HEK293 (cell line): ENCODE measurements at regions not wholly inside any gene's neighbourhood (a gene's known extent, or its start where the extent isn't known, plus 50 kb on each side); places are given as distances from the start of the nearest gene placed in this dataset.

ENCODE experiments used
- CTCF ChIA-PET: fragments of 350-600 bp; formaldehyde crosslinking; extraction: SDS; loops from one replicate; lab custom pipeline; 2021; ENCODE audit warnings: antibody characterized with exemption; lab: Yijun Ruan, JAX
- POLR2A ChIA-PET: fragments of 300-600 bp; formaldehyde crosslinking; extraction: SDS; loops from one replicate; lab custom pipeline; 2020; ENCODE audit warnings: antibody characterized with exemption, inconsistent platforms; lab: Yijun Ruan, JAX
- H3K27ac ChIP-seq: fragments of 200-500 bp; sonication (Bioruptor generic); 2 replicates; pipeline ENCODE4 v1.5.1; 2014; ENCODE audit warnings: low read depth, low read length, control low read depth, inconsistent platforms; ENCODE audit errors: extremely low read depth
- H3K36me3 ChIP-seq, 2 experiments: fragments of 200-500 bp in 1 of 2; sonication (Bioruptor generic) in 1 of 2; 1 replicate in 1 of 2; 2 replicates in 1 of 2; pipeline ENCODE4 v1.5.1; 2014 to 2017; ENCODE audit warnings: inconsistent platforms in 2 of 2, low read length in 2 of 2; ENCODE audit not compliant: control insufficient read depth in 2 of 2, insufficient read depth in 1 of 2
- H3K4me1 ChIP-seq: fragments of 200-500 bp; sonication (Bioruptor generic); 2 replicates; pipeline ENCODE4 v1.5.1; 2014; ENCODE audit warnings: mild to moderate bottlenecking, low read length, inconsistent platforms; ENCODE audit not compliant: control insufficient read depth, insufficient read depth
- H3K4me3 ChIP-seq: 2 replicates; pipeline ENCODE4 v1.5.1; 2011; ENCODE audit warnings: low read depth, mild to moderate bottlenecking, control low read depth, low read length, moderate library complexity
- H3K9me3 ChIP-seq: fragments of 200-500 bp; sonication (Bioruptor generic); 2 replicates; pipeline ENCODE4 v1.5.1; 2014; ENCODE audit warnings: low read depth, low read length, inconsistent platforms; ENCODE audit not compliant: control insufficient read depth, insufficient read depth
- PRDM1 ChIP-seq: fragments of 450-650 bp; formaldehyde crosslinking; IDR thresholded peaks from 2 replicates; pipeline ENCODE4; 2016; ENCODE audit warnings: missing biosample characterization, missing genetic modification characterization
- TRIM28 ChIP-seq: IDR thresholded peaks from 2 replicates; pipeline ENCODE4 v1.6.1; 2011; ENCODE audit warnings: low read length, control low read depth, borderline replicate concordance
- YY1 ChIP-seq: fragments of 450-650 bp; formaldehyde crosslinking; IDR thresholded peaks from 2 replicates; pipeline ENCODE4 v1.5.1; 2018; ENCODE audit warnings: missing biosample characterization, missing genetic modification characterization
- ZNF138 ChIP-seq: fragments of 450-650 bp; formaldehyde crosslinking; IDR thresholded peaks from 2 replicates; pipeline ENCODE4 v1.5.1; 2016; ENCODE audit warnings: missing biosample characterization, missing genetic modification characterization, borderline replicate concordance
- ZNF16 ChIP-seq: fragments of 450-650 bp; formaldehyde crosslinking; IDR thresholded peaks from 2 replicates; pipeline ENCODE4 v1.5.1; 2016; ENCODE audit warnings: low read depth, missing biosample characterization, missing genetic modification characterization
- ZNF211 ChIP-seq: fragments of 450-650 bp; formaldehyde crosslinking; IDR thresholded peaks from 2 replicates; pipeline ENCODE4 v1.5.1; 2016; ENCODE audit warnings: low read depth, missing biosample characterization, missing genetic modification characterization
- ZNF248 ChIP-seq: fragments of 450-650 bp; formaldehyde crosslinking; IDR thresholded peaks from 2 replicates; pipeline ENCODE4 v1.5.1; 2017; ENCODE audit warnings: missing biosample characterization, missing genetic modification characterization
- ZNF302 ChIP-seq: fragments of 450-650 bp; formaldehyde crosslinking; IDR thresholded peaks from 2 replicates; pipeline ENCODE4 v1.5.1; 2016; ENCODE audit warnings: missing biosample characterization, missing genetic modification characterization, low read depth
- ZNF324 ChIP-seq: fragments of 450-650 bp; formaldehyde crosslinking; IDR thresholded peaks from 2 replicates; pipeline ENCODE4 v1.5.1; 2016; ENCODE audit warnings: missing biosample characterization, missing genetic modification characterization
- ZNF433 ChIP-seq: fragments of 450-650 bp; formaldehyde crosslinking; IDR thresholded peaks from 2 replicates; pipeline ENCODE4 v1.5.1; 2016; ENCODE audit warnings: missing biosample characterization, missing genetic modification characterization, low read depth
- ZNF623 ChIP-seq: fragments of 450-650 bp; formaldehyde crosslinking; IDR thresholded peaks from 2 replicates; pipeline ENCODE4 v1.5.1; 2016; ENCODE audit warnings: missing biosample characterization, missing genetic modification characterization
- ZNF654 ChIP-seq: fragments of 450-650 bp; formaldehyde crosslinking; IDR thresholded peaks from 2 replicates; pipeline ENCODE4 v1.5.1; 2016; ENCODE audit warnings: low read depth, missing biosample characterization, missing genetic modification characterization
- ZNF692 ChIP-seq: fragments of 450-650 bp; formaldehyde crosslinking; IDR thresholded peaks from 2 replicates; pipeline ENCODE4 v1.5.1; 2016; ENCODE audit warnings: missing biosample characterization, missing genetic modification characterization
- ZNF76 ChIP-seq: fragments of 450-650 bp; formaldehyde crosslinking; IDR thresholded peaks from 2 replicates; pipeline ENCODE4; 2016; ENCODE audit warnings: low read depth, missing biosample characterization, missing genetic modification characterization, borderline replicate concordance
- ZNF791 ChIP-seq: fragments of 450-650 bp; formaldehyde crosslinking; IDR thresholded peaks from 2 replicates; pipeline ENCODE4 v1.5.1; 2016; ENCODE audit warnings: missing biosample characterization, missing genetic modification characterization
- TF ChIP-seq, protein P1 (sequence below): fragments of 450-650 bp; formaldehyde crosslinking; IDR thresholded peaks from 2 replicates; pipeline ENCODE4 v1.5.0; 2017; ENCODE audit warnings: missing biosample characterization, missing genetic modification characterization, borderline replicate concordance
- TF ChIP-seq, protein P2 (sequence below): fragments of 450-650 bp; formaldehyde crosslinking; IDR thresholded peaks from 2 replicates; pipeline ENCODE4 v1.5.1; 2016; ENCODE audit warnings: missing biosample characterization, missing genetic modification characterization, borderline replicate concordance
- TF ChIP-seq, protein P3 (sequence below): IDR thresholded peaks from 2 replicates; pipeline ENCODE4 v1.6.1; 2011; ENCODE audit warnings: mild to moderate bottlenecking, low read depth, low read length, borderline replicate concordance
- TF ChIP-seq, protein P4 (sequence below): fragments of 450-650 bp; formaldehyde crosslinking; IDR thresholded peaks from 2 replicates; pipeline ENCODE4 v1.5.1; 2016; ENCODE audit warnings: missing biosample characterization, missing genetic modification characterization

GRCh38 chr5:1962619-1963355 lies 80.1 kb upstream of the IRX4 start:
- TF ChIP-seq, protein P1, sequence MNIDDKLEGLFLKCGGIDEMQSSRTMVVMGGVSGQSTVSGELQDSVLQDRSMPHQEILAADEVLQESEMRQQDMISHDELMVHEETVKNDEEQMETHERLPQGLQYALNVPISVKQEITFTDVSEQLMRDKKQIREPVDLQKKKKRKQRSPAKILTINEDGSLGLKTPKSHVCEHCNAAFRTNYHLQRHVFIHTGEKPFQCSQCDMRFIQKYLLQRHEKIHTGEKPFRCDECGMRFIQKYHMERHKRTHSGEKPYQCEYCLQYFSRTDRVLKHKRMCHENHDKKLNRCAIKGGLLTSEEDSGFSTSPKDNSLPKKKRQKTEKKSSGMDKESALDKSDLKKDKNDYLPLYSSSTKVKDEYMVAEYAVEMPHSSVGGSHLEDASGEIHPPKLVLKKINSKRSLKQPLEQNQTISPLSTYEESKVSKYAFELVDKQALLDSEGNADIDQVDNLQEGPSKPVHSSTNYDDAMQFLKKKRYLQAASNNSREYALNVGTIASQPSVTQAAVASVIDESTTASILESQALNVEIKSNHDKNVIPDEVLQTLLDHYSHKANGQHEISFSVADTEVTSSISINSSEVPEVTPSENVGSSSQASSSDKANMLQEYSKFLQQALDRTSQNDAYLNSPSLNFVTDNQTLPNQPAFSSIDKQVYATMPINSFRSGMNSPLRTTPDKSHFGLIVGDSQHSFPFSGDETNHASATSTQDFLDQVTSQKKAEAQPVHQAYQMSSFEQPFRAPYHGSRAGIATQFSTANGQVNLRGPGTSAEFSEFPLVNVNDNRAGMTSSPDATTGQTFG (tag by site-specific recombination): no peak
- TF ChIP-seq ZNF692 (no peak), ZNF324 (tag by site-specific recombination) (no peak), ZNF138 (tag by site-specific recombination) (no peak), ZNF433 (no peak), ZNF791 (tag by site-specific recombination) (no peak), ZNF248 (no peak), ZNF211 (tag by site-specific recombination) (no peak), TRIM28 (no peak), ZNF654 (tag by site-specific recombination) (no peak), PRDM1 (tag by site-specific recombination) (no peak), ZNF623 (tag by site-specific recombination) (no peak), ZNF302 (tag by site-specific recombination) (no peak), ZNF76 (no peak), ZNF16 (tag by site-specific recombination) (no peak), YY1 (tag by site-specific recombination) (no peak)
- TF ChIP-seq, protein P2, sequence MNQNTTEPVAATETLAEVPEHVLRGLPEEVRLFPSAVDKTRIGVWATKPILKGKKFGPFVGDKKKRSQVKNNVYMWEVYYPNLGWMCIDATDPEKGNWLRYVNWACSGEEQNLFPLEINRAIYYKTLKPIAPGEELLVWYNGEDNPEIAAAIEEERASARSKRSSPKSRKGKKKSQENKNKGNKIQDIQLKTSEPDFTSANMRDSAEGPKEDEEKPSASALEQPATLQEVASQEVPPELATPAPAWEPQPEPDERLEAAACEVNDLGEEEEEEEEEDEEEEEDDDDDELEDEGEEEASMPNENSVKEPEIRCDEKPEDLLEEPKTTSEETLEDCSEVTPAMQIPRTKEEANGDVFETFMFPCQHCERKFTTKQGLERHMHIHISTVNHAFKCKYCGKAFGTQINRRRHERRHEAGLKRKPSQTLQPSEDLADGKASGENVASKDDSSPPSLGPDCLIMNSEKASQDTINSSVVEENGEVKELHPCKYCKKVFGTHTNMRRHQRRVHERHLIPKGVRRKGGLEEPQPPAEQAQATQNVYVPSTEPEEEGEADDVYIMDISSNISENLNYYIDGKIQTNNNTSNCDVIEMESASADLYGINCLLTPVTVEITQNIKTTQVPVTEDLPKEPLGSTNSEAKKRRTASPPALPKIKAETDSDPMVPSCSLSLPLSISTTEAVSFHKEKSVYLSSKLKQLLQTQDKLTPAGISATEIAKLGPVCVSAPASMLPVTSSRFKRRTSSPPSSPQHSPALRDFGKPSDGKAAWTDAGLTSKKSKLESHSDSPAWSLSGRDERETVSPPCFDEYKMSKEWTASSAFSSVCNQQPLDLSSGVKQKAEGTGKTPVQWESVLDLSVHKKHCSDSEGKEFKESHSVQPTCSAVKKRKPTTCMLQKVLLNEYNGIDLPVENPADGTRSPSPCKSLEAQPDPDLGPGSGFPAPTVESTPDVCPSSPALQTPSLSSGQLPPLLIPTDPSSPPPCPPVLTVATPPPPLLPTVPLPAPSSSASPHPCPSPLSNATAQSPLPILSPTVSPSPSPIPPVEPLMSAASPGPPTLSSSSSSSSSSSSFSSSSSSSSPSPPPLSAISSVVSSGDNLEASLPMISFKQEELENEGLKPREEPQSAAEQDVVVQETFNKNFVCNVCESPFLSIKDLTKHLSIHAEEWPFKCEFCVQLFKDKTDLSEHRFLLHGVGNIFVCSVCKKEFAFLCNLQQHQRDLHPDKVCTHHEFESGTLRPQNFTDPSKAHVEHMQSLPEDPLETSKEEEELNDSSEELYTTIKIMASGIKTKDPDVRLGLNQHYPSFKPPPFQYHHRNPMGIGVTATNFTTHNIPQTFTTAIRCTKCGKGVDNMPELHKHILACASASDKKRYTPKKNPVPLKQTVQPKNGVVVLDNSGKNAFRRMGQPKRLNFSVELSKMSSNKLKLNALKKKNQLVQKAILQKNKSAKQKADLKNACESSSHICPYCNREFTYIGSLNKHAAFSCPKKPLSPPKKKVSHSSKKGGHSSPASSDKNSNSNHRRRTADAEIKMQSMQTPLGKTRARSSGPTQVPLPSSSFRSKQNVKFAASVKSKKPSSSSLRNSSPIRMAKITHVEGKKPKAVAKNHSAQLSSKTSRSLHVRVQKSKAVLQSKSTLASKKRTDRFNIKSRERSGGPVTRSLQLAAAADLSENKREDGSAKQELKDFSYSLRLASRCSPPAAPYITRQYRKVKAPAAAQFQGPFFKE (tag by site-specific recombination): no peak
- TF ChIP-seq, protein P3, sequence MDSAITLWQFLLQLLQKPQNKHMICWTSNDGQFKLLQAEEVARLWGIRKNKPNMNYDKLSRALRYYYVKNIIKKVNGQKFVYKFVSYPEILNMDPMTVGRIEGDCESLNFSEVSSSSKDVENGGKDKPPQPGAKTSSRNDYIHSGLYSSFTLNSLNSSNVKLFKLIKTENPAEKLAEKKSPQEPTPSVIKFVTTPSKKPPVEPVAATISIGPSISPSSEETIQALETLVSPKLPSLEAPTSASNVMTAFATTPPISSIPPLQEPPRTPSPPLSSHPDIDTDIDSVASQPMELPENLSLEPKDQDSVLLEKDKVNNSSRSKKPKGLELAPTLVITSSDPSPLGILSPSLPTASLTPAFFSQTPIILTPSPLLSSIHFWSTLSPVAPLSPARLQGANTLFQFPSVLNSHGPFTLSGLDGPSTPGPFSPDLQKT: no peak
- TF ChIP-seq, protein P4, sequence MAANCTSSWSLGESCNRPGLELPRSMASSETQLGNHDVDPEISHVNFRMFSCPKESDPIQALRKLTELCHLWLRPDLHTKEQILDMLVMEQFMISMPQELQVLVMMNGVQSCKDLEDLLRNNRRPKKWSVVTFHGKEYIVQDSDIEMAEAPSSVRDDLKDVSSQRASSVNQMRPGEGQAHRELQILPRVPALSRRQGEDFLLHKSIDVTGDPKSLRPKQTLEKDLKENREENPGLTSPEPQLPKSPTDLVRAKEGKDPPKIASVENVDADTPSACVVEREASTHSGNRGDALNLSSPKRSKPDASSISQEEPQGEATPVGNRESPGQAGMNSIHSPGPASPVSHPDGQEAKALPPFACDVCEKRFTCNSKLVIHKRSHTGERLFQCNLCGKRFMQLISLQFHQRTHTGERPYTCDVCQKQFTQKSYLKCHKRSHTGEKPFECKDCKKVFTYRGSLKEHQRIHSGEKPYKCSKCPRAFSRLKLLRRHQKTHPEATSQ: no peak
- Histone ChIP-seq H3K4me3 (no peak overlapping the region), H3K27ac (no peak overlapping the region), H3K9me3 (no peaks in the 10 kb centered on the region), H3K36me3 (no peaks in the 10 kb centered on the region), H3K4me1 (no peaks in the 10 kb centered on the region)
- ChIA-PET CTCF (interaction anchor here (0.6 kb wide), 1 partner anchor 9 kb away, joined by 3 read pairs; no protein-coding TSS in a partner anchor), POLR2A (no interaction called here)
